ENCODE measurements at regions not wholly inside any gene's neighbourhood (a gene's known extent, or its start where the extent isn't known, plus 50 kb on each side); places are given as distances from the start of the nearest gene placed in this dataset.

DNA sequence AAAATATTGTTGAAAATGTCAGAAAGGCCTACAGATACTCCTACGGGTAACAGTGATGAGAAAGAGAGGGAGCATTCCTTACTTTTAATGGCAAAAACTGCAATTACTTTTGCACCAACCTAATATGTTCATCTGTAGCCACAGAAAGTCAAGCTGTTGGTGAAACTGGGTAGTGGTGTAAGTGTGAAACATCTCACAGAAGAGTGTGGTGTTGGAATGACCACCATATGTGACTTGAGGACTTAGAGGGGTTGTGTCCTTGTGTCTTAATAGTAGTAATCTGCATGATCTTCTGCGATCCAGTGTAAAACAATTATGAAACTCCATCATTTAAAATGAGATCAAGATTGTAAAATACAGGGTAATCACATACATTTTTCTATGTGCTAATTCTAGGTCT is 320.7 kb downstream of the ADGRL2 start:
- Histone ChIP-seq H3K9me3 (no peaks in the 10 kb centered on the region), H3K27me3 (no peaks in the 10 kb centered on the region), H3K4me3 (no peak overlapping the region), H3K4me1 (ENCODE audit: insufficient read depth) (no peaks in the 10 kb centered on the region), H3K36me3 (no peaks in the 10 kb centered on the region), H3K27ac (no peak overlapping the region)
- no peak for TF ChIP-seq POLR2A (IDR thresholded peaks at IDR 0.05)
- TF ChIP-seq EP300 (IDR thresholded peaks at IDR 0.05) = no peak
- no peak for DNase-seq
- WGBS, 3 donors = 86 to 92% (median 89%) methylated on average over 2 of the region's 2 CpGs
- intact Hi-C loops (cut with DNase I) = no loop called here

DNA sequence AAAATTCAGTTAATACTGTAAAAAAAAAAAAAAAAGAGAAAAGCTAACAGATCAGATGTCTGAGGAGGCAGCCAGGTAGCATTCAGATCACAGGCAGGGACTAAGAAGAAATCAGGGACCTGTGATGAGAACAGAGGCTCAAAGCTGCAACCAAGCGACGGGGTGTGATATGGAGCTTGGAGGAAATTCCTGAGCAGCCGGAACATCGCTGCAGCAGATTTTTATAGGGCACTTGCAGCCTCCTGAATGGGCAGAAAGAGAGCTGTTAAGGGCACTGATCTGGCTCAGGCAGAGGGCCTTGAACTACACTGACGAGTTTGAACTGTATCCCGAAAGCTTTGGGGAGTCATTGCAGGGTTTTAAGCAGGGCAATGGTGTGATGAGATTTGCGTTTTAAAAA is 315.4 kb downstream of the ADGRL2 start:
- no peak overlapping the region for H3K27ac ChIP-seq
- WGBS, 3 donors = 85 to 94% (median 89%) methylated on average over 7 of the region's 7 CpGs
- no peaks in the 10 kb centered on the region for H3K27me3 ChIP-seq
- TF ChIP-seq, protein P1, sequence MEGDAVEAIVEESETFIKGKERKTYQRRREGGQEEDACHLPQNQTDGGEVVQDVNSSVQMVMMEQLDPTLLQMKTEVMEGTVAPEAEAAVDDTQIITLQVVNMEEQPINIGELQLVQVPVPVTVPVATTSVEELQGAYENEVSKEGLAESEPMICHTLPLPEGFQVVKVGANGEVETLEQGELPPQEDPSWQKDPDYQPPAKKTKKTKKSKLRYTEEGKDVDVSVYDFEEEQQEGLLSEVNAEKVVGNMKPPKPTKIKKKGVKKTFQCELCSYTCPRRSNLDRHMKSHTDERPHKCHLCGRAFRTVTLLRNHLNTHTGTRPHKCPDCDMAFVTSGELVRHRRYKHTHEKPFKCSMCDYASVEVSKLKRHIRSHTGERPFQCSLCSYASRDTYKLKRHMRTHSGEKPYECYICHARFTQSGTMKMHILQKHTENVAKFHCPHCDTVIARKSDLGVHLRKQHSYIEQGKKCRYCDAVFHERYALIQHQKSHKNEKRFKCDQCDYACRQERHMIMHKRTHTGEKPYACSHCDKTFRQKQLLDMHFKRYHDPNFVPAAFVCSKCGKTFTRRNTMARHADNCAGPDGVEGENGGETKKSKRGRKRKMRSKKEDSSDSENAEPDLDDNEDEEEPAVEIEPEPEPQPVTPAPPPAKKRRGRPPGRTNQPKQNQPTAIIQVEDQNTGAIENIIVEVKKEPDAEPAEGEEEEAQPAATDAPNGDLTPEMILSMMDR (IDR thresholded peaks at IDR 0.05) = no peak
- no peak for TF ChIP-seq EP300 (IDR thresholded peaks at IDR 0.05)
- no peak for TF ChIP-seq POLR2A (IDR thresholded peaks at IDR 0.05)
- intact Hi-C loops (cut with DNase I) = no loop called here
- H3K4me1 ChIP-seq (ENCODE audit: insufficient read depth) = no peaks in the 10 kb centered on the region
- no peak overlapping the region for H3K4me3 ChIP-seq
- no peaks in the 10 kb centered on the region for H3K9me3 ChIP-seq
- no peaks in the 10 kb centered on the region for H3K36me3 ChIP-seq
- no peak for DNase-seq

DNA sequence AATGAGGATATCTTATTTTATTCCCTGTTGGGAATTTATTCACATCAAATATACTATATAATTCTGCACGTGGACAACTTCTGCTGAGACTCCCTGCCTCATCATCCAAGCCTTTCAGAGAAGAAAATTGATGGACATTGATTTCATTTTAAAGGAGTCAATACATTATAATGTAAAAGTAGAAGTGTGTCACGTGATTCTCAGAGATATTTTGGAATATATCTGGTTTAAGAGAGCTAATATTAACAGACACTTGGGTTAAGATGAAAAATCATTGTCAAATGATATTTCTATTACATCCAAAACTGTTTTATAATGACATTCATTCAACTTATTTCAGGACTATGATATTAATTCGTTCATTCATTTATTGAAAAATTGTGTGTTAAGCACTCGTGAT is 314.2 kb downstream of the ADGRL2 start:
- Histone ChIP-seq H3K36me3 (no peaks in the 10 kb centered on the region), H3K9me3 (no peaks in the 10 kb centered on the region), H3K4me3 (no peak overlapping the region), H3K4me1 (ENCODE audit: insufficient read depth) (peaks cover 1% of the 10 kb centered on the region), H3K27me3 (no peaks in the 10 kb centered on the region), H3K27ac (no peak overlapping the region)
- 85 to 92% (median 87%) methylated on average over 4 of the region's 4 CpGs for WGBS, 3 donors
- intact Hi-C loops (cut with DNase I) = no loop called here
- no peak for DNase-seq
- no peak for TF ChIP-seq EP300 (IDR thresholded peaks at IDR 0.05)
- TF ChIP-seq POLR2A (IDR thresholded peaks at IDR 0.05) = no peak
- TF ChIP-seq, protein P1 (IDR thresholded peaks at IDR 0.05) = no peak

DNA sequence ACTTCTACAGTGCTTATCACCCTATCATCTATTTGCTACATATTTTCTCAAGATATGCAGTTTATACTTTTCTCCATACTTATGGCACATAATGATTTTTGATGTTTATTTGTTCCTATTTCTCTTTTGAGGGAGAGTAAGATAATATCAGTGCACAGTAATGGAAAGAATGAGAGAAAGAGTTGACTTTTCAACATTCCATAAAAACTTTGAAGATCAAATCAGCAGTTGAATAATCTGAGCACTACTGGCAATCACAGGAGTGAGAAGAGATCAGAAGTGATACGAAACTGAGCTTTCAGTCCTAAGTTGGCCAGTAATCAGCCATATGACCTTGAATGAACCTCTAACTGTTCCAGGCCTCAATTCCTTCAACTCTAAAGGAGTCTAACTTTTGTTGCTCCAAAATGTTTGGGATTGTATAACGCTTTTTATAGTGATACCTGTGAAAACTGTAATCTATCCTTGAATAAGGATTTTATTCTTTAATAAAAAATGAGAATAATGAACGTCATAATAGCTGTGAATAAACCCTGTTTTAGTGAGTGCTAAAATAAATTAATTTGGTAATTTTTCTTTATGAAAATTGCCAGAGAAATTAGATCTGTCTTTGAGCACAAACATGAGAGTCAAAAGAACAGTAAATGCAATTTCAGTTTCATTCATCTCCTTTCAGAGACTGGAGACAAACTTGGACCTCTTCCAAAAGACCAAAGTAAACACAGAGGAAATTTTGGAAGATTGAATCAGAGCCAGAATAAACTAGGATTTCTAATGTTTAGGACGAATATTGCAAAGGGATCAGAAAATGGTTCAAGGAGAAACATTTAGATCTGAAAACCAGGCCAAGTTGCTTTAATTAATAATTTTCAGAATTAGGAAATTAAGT is 309.9 kb downstream of the ADGRL2 start:
- intact Hi-C loops (cut with DNase I) = no loop called here
- Histone ChIP-seq H3K4me1 (ENCODE audit: insufficient read depth) (peaks cover 1% of the 10 kb centered on the region), H3K9me3 (no peaks in the 10 kb centered on the region), H3K36me3 (no peaks in the 10 kb centered on the region), H3K4me3 (no peak overlapping the region), H3K27ac (no peak overlapping the region), H3K27me3 (no peaks in the 10 kb centered on the region)
- WGBS, 3 donors = 30 to 34% (median 32%) methylated on average over 4 of the region's 4 CpGs
- no peak for DNase-seq
- no peak for TF ChIP-seq POLR2A (IDR thresholded peaks at IDR 0.05)
- TF ChIP-seq EP300 (IDR thresholded peaks at IDR 0.05) = no peak
- TF ChIP-seq, protein P1 (IDR thresholded peaks at IDR 0.05) = no peak

DNA sequence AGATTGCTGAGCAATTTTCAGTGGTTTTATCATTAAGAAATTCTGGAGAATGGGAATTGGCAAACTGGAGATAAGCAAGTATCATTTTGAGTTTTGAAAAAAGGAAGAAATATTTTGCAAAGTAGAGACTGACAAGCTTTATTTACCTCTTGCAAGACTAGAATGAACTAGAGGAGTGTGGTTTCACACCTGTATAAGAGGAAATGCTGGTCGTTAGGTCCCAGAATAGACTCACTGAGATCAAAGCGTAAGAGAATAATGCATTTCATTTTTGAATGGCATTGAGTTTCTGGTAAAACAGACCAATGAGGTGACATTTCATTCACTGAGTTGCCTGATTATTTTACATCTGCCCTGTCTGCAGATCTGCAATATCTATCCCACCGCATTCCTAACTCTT is 308.1 kb downstream of the ADGRL2 start:
- Histone ChIP-seq H3K27me3 (no peaks in the 10 kb centered on the region), H3K4me1 (ENCODE audit: insufficient read depth) (peaks cover 1% of the 10 kb centered on the region), H3K36me3 (no peaks in the 10 kb centered on the region), H3K27ac (no peak overlapping the region), H3K4me3 (no peak overlapping the region), H3K9me3 (no peaks in the 10 kb centered on the region)
- WGBS, 3 donors = 60 to 63% (median 62%) methylated on average over 3 of the region's 3 CpGs
- intact Hi-C loops (cut with DNase I) = no loop called here
- DNase-seq = no peak
- TF ChIP-seq, protein P1 (IDR thresholded peaks at IDR 0.05) = no peak
- TF ChIP-seq POLR2A (IDR thresholded peaks at IDR 0.05) = no peak
- TF ChIP-seq EP300 (IDR thresholded peaks at IDR 0.05) = no peak
